NCI-H1417 treated with DMSO at 0.1 percent for 48 hours (cell line): ENCODE measurements at regions not wholly inside any gene's neighbourhood (a gene's known extent, or its start where the extent isn't known, plus 50 kb on each side); places are given as distances from the start of the nearest gene placed in this dataset.

Experiments
- DNase-seq: peaks from one replicate; lab custom pipeline; 2025; lab: John Stamatoyannopoulos, UW

DNA sequence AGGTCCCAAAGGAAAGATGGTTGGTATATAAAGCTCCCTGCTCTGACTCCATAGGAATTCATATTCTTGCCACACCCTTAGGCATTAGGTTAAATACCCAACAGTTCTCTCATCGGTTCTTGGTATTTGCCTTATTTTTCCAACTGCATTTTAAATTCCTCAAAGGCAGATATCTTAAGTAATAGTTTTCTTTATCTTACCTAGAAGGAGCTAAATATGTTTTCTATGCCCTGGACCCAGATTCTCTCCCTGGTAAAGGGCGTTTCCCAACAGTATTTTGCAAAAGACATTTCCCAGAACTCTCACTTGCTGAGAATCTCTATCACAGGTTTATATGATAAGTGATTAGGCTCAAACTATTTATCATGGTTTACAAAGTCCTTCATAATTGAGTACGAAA is 158.6 kb upstream of the BDNF start:
- no peak for DNase-seq

DNA sequence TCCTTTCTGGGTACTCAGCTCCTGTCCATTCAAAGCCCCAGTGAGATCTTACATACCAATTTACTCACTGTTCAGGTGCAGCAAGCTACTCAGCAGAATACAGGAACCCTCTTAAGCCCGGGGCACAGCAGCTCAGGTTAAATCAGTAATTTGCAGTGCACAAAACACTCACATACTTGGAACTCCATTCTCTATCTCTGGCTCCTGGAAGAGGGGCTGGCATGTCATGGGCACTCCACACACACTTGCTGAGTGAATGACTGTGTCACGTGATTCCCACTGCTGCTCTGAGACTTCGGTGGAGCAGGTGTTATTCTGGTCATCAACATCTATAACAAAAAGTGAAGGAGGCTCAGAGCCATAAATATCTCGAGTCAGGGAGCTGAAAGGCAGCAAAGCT is 157.3 kb upstream of the BDNF start:
- no peak for DNase-seq

DNA sequence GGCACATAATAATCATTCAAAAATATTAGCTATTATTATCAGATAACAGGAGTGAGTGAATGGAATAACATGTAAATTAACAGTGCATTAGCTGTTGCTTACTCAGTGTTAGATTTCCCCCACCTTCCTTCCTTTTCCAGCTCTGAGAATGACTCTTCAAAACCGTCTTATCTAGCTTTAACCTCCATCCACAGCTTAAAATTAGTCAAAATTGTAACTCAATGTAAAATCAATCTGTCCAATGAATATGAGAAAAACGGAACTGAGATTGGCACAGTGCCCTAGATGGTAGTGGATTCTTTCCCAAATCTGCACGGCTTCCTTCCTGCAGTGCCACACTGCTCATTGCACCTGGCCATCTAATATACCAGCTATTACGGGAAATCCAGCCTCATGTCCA is 156.8 kb upstream of the BDNF start:
- DNase-seq = no peak

DNA sequence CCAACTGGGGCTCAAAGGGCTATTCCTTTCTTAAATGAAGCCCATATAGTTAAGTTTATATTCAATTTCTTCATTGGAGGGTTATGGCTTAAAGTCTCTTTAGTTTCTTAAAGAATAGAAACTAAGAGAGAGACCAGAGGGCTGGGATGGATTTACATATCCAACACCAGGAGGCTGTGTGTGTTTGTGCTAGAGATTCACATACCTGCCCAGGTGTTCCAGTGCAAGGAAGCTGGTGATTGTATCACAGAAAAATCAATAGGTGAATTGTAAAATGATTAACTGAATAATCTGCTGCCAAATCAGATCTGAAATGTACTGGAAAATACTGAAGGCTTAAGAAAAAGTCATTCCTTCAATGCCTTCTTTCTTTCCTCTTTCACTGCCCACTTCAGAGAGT is 148.2 kb upstream of the BDNF start:
- DNase-seq = no peak

DNA sequence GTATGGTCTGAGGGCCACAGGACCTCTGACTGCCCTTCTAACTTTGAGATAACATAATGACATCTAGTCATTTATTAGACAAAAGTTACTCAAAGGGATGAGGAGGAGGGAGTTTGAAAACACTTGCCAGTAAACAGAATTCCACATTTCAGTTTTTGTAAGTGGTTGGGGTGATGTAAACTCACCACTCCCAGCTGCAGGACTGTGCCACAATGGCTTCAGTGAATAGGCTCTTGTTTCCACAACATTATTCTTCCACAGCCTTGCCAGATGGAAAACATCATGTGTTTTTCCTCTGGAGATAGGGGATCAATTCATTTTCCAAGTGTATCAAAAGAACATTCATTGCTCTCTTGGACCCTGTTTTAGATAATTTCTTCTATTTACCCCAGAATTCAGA is 147.2 kb upstream of the BDNF start:
- DNase-seq = no peak

DNA sequence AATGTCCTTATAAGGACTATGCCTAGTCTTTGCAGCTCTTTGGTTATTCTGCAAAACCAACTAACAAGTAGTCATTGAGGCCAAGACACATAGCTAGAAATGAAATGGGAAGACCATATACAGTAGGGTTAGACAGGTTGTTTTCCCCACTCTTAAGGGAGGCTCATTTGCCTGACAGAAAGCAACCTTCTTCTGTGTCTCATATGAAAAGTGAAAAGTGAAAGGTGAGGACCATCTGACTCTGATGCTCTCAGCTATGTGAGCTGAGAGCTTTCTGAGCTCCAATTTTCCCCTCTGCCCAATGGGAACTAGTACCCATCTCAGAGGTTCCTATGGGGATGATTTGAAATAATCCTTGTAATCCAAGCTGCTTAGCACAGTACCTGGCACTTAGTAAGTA is 142.0 kb upstream of the BDNF start:
- DNase-seq = no peak

DNA sequence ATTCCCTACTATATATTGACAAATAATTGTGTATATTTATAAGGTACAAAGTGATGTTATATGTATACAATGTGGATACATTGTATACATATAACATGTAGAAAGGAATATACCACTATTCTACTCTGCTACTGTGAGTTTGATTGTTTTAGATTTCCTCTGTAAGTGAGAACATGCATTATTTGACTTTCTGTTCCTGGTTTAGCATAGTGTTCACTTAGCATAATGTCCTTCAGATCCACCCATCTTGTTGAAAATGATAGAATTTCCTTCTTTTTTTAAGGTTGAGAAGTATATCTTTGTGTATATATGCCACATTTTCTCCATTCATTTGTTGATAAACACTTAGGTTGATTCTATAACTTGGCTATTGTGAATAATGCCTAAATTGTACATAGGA is 140.8 kb upstream of the BDNF start:
- no peak for DNase-seq

DNA sequence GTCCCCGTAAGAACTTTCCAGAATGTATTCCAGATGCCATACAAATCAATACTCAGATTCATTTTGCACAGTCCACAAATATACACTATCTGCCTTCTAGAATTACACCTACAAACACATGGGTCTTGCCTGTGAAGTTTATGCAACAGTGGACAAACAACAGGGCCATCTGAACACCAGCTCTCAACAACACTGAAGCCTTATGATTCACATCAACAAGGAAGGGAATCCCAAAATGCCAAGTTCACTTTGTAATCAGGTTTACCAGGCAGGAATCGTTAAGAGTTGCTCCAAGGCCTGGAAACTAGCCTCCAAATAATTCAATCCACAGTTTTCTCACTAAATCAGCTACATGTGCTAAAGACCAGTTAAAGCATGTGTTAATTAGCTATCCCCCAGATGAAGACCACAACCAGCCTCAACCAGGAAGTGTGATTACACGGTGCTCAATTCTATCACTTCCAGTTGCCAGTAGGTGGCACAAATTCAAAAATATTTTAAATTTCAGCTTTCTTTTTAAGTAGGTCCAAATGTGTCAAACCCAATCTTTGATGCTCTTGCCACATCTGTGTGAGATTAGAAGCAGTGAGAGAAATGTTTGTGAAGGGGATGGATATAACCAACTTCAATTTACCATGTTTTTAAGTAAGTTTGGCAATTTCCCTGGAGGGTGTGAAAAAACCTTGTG is 139.1 kb upstream of the BDNF start:
- DNase-seq = no peak

DNA sequence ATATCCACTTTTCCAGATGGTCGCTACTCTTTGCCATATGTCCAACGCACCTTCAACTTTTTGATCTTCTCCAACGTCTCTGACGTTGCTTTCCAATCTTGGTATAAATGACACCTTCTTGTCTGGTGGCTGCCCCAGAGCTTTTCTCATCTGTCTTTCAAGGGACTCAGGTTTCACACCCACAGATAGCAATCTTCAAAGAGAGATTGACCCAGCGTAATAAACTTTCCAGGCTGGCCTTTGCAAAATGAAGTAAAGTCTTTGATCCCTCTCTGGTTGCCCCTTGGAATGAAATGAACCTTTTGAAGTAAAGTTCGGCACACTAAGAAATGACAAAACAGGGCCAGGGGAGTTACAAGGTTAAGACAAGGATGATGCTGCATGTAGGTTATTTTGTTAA is 138.4 kb upstream of the BDNF start:
- no peak for DNase-seq

DNA sequence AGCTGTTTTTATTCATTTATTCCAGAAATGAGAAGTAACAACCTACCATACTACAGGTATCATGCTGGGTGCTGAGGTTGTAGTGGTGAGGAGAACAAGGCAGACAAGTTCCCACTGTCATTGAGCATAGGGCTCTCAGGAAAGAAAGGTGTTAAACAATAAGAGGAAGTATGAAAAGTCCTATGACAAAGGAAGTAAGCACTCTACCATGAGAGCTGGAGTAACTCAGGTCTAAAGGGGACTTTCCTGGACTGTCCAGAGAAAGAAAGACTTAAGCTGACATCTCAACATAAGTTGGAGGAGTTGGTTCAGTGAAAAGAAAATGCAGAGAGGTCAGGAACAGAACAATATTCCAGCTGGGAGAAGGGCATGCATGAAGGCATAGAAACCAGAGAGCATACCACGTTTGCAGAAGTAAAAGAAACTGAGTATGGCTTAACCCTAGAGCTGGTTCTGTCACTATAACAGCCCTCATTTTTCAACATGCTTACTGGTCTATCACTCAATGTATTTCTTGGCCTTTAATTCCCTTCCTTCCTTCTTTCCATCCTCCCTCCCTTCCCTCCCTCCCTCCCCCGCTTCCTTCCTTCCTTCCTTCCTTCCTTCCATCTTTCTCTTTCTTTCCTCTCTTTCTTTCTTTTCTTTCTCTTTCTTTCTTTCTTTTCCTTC is 137.8 kb upstream of the BDNF start:
- no peak for DNase-seq

DNA sequence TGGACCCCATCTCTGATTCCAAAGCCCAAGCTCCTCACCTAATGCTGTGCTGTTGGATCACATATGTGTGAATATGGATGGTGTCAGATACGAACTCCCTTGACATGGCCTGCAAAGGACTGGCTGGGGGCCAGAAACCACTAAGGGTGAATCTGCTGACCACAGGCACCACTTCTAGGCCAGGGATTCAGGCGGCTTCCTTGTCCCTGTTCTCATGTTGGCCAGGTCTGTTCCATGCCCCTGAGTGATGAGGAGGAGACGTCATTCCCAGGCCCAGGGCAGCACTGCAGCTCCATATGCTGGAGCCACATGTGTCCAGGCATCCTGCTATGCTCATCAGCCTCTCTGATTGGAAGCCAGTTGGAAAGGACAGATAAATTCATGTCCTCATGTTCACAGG is 130.0 kb upstream of the BDNF start:
- no peak for DNase-seq

DNA sequence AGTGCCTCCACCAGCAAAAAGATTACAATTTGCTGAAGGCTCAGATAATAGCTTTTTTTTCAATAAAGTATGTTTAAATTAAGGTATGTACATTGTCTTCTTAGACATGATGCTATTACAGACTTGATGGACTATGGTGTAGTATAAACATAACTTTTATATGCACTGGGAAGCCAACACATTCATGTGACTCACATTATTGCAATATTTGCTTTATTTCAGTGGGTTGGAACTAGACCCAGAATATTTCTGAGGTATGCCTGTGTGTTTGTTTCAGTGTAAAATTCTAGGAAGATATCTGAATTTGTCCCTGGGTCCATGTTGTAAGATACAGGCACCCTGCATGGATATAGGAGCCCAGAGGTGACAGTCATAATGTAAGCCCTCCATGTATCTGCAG is 120.0 kb upstream of the BDNF start:
- no peak for DNase-seq

DNA sequence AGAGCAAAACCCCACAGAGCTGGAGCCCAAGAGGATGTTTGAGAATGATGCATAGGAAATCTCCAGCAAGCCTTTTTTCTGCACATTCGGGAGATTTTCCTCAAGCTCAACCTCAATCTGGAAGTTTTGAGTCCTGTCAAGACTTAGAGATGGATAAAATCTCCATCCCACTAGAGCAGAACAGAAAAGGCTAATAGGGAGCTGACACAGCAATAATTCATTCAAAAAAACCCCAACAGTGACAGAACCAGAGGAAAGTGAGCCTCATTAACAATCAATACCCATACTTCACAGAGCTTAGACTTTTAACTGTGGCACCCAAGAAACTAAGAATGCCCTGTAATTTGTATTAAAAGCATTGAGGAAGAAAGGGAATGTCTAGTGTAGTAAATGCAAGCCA is 115.9 kb upstream of the BDNF start:
- no peak for DNase-seq

DNA sequence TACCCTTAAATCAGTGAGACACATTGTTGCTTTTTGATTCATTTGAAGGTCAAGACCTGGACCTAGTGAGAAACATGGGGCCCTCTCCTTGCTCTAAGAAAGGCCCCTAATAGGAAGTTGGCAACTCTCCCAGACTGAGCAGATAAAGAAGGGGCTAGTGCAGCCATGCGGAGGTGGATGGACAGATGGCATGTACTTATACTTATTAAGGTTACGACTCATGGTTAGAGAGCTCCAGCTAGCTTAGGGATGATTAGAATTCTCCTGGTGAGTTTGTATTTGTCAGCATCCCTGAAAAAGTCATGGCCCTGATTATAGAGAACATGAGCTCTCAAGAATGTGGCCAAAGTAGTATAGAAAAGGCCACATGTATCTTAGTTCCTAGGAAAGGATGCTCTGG is 112.1 kb upstream of the BDNF start:
- DNase-seq = no peak

DNA sequence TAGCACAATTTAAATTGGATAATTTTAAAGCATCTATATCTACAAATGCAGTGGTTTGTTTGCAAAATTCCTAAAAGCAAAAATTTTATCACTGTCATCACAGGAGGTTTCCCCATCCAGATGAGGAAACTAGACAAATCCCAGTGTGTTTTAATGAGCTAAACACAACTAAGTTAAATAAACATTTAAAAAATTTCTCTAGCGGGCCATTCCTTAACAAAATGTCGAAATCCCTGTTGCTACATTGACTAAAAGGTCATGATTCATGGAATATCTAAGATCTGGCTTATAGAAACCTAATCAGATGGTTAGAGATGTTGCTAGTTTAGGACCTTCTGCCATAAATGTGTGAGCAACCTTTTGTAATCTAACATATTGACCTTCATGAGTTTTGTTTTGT is 107.3 kb upstream of the BDNF start:
- DNase-seq = no peak

DNA sequence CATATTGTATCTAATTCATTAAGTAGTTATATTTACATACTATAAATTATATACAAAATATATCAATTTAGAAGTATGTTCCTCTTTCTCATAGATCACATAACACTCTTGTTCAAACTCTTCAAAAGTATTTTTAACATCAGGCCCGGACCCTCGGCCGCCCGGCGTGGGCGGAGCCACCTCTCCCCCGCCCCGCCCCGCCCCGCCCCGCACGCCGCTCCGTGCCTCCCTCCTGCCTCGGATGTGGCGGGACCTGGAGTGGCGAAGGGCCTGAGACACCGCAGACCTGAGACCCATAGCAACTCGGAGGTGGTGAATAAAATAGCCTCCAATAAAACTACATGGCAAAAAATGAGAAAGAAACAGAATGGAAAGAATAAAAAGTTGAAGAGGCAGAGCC is 105.9 kb upstream of the BDNF start:
- DNase-seq = no peak

DNA sequence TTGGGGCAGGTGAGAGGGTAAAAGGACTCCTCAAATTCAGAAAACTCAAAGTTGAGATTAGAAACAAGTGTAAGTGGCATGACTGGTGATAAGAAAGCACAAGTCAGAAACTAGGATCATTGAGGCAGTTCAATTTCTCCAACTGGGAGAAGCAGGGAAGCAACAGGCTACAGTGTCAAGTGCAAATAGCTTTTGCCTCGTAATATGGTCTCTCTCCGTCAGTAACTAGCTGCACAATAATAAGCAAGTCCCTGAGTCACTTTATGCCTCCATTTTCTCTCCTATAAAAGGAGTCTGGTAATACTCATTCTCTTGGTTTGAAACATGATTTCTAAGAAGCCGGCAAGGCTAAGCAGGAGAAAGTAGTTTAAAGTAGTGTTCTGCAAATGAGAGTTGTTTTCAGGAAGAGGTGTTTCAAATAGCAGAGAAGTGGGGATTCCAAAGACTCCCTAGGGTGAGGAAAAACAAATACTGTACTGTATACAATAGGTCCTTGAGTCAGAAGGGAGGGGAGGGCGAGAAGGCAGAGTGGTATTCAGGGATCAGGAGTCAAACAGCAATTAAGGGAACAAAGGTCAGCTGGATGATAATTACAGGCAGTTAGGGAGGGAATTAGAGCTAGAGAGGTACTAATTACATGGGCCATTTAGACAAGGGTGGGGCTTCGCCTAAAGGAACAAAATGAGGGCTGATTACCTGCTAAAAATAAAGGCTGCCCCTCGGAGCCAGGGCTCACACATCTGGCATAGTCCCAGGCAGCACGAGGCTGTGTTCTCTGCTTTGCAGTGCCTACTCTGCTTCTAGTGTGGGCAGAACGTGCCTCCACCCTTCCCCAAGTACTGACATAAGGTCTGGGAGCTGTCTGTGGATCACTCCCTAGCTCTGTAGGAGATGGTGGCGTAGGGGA is 96.0 kb upstream of the BDNF start:
- DNase-seq = peak; percentile 99

DNA sequence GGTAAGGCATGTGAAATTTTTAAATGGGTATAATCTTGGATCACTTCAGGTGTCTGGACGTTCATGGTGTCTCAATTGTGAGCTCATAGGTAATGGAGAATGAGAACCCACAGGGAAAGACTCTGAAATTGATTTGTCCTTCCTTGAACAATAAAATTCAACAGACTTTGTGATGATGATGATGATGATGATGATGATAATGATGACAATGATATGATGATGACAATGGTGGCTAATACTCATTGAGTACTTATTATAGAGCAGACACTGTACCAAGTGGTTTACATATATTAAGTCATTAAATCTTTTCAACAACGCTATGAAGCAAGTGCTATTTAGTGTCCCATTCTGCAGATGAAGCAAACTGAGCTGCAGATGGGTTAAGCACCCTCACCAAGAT is 86.6 kb upstream of the BDNF start:
- no peak for DNase-seq

DNA sequence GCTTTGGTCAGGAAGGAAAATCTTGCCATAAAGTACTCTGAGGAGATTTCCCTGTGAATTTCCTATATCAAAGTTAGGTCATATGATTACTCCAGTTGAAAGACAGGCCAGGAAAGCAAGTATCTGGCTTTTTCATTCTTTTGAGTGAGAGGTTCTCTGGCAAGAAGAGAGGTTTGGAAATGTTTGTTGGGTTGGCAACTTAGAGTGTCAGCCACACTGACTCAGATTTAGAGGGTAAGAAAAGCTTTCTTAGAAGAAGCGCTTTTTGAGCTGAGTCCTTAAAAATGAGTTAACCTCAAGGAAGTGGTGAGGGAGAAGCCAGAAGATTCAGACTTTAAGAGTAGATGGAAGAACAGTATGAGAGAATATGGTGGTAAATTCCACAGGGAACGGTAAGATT is 86.1 kb upstream of the BDNF start:
- no peak for DNase-seq

DNA sequence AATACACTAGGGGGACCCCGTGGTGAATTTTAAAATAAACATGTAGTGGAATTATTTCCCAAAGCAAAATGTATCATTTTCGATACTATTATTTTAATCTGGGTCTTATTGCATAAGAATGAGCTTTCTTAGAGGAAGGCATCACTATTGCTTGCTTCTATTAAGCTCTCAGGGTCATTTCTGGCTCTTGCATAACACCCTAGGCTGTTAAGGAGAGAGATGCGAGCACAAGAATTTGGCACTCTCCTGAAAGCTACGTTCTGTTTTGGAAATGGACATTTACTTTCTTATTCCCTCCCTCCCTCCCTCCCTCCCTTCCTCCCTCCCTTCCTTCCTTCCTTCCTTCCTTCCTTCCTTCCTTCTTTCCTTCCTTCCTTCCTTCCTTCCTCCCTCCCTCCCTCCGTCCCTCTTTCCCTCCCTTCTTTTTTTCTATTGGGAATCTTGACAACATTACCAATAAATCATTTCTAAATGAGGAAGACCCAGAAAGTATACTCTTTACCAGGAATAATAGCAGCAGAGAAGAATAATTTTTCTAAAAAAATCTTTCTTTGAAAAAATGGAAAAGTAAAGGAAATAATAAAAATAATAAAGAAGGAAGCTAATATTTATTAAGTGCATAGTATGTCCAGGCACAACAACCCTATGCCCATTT is 83.6 kb upstream of the BDNF start:
- no peak for DNase-seq

DNA sequence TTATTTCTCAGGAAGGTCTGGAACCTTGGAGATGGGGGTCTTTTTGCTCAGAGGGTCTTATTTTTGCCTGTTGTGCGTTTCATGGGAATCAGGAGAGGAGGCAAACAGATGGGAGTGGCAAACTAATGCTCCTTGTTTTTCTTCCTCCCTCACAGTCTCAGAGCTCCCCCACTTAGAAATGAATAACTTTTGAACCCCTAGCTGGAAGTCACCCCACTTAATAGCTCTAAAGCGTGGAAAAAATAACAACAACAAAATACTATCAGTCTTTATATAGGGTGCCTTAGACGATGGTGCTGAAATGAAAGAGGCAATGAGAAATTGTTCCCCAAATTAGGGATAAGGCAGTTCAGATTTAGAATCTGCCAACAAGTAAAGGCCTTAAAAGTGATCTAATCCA is 76.8 kb upstream of the BDNF start:
- DNase-seq = no peak

DNA sequence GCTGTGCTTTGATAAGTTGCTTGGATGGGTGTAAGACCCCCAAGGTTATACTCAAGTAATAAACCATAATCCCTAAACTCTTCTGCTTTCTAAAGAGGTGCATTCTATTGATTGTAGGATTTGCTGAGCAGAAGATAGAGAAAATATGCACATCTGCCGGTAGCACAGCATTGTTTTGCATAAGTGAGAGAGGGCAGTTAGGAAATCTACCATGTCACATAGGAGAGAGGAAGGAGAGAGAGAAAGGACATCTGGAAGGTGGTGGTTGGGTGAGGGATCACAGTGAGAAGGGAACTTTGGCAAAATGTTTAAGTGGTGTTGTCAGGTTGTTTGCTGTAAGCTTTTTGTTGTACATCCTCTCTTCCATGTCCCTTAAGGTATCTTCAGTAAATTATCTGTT is 73.6 kb upstream of the BDNF start:
- DNase-seq = no peak

DNA sequence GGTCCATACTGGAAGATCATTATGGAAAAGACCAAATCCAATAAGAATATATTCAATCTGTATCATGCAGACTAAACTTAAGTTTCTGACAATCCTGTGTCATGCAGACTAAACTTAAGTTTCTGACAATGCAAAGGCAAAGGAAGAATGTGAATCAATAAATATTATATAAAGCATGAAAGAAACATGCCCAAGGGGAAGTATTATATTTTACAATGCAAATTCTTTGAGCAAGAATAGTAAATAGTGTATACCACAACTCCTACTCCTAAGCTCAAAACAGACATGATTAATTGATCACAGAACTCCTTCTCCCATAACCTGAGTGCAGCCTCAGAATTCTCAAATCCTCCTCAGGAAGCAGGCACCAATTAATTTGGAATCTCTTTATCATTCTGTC is 71.3 kb upstream of the BDNF start:
- DNase-seq = no peak
